SK-N-MC (cell line): ENCODE measurements at regions not wholly inside any gene's neighbourhood (a gene's known extent, or its start where the extent isn't known, plus 50 kb on each side); places are given as distances from the start of the nearest gene placed in this dataset.

Experiments
- DNase-seq: peaks from one replicate; pipeline ENCODE4 v3.0.0-alpha.2; 2011; ENCODE audit warnings: low read depth, low spot score
- H3K27ac ChIP-seq: fragments of 200-600 bp; sonication (generic); 2 replicates; pipeline ENCODE4 v1.5.1; 2016; ENCODE audit warnings: mixed run types
- H3K36me3 ChIP-seq: fragments of 200-600 bp; sonication (generic); 2 replicates; pipeline ENCODE4 v1.6.1; 2017; ENCODE audit warnings: antibody characterized with exemption, low read length, mixed read lengths; ENCODE audit not compliant: insufficient read depth
- H3K4me3 ChIP-seq: fragments of 200-600 bp; sonication (generic); 2 replicates; pipeline ENCODE4 v1.5.1; 2016
- H3K9ac ChIP-seq: fragments of 200-600 bp; sonication (generic); 2 replicates; pipeline ENCODE4 v1.8.0; 2017; ENCODE audit warnings: mixed run types, mixed read lengths; ENCODE audit not compliant: insufficient read length
- H3K9me3 ChIP-seq: fragments of 200-600 bp; sonication (generic); 2 replicates; pipeline ENCODE4 v1.6.1; 2017; ENCODE audit warnings: low read depth, mild to moderate bottlenecking, antibody characterized with exemption, low read length, moderate library complexity, mixed read lengths
- EZH2 ChIP-seq: fragments of 200-600 bp; sonication (generic); IDR thresholded peaks from one replicate; pipeline ENCODE4 v1.6.1; 2017; ENCODE audit warnings: antibody characterized with exemption
- FOXP2 ChIP-seq: optimal IDR thresholded peaks from 2 replicates; pipeline ENCODE3; 2011; ENCODE audit warnings: mild to moderate bottlenecking, moderate library complexity; ENCODE audit not compliant: insufficient read depth; ENCODE audit errors: extremely low read length, control extremely low read depth
- POLR2AphosphoS5 ChIP-seq: IDR thresholded peaks from 2 replicates; pipeline ENCODE4 v1.6.1; 2012; ENCODE audit warnings: mild to moderate bottlenecking, low read depth, low read length, borderline replicate concordance

- Histone ChIP-seq H3K36me3 (no peaks in the 10 kb centered on the region; the same call in 1 of the 2 replicates), H3K27ac (no peak overlapping the region), H3K9ac (no peak overlapping the region), H3K9me3 (no peaks in the 10 kb centered on the region), H3K4me3 (no peak overlapping the region)
- TF ChIP-seq EZH2, result no peak
- no peak for DNase-seq
These were observed 231.0 kb downstream of the GLI2 start for GRCh38 chr2:120966510-120967254.

- Histone ChIP-seq H3K4me3 (no peak overlapping the region), H3K27ac (no peak overlapping the region), H3K36me3 (no peaks in the 10 kb centered on the region; the same call in 1 of the 2 replicates), H3K9me3 (no peaks in the 10 kb centered on the region), H3K9ac (no peak overlapping the region)
- TF ChIP-seq POLR2AphosphoS5 (no peak), EZH2 (no peak), FOXP2 (no peak)
- no peak for DNase-seq
These were observed 232.8 kb downstream of the GLI2 start for GRCh38 chr2:120968307-120969015.

- TF ChIP-seq EZH2, result no peak
- no peak for TF ChIP-seq FOXP2
- DNase-seq, result no peak
- H3K4me3 ChIP-seq, result no peak overlapping the region
- no peak overlapping the region for H3K27ac ChIP-seq
- no peaks in the 10 kb centered on the region for H3K9me3 ChIP-seq
- no peak overlapping the region for H3K9ac ChIP-seq
- no peaks in the 10 kb centered on the region; the same call in 1 of the 2 replicates for H3K36me3 ChIP-seq
These were observed 234.1 kb downstream of the GLI2 start for GRCh38 chr2:120969613-120970355.

- no peak for TF ChIP-seq POLR2AphosphoS5
- no peak for TF ChIP-seq FOXP2
- no peak for TF ChIP-seq EZH2
- Histone ChIP-seq H3K9ac (no peak overlapping the region), H3K27ac (no peak overlapping the region), H3K4me3 (no peak overlapping the region), H3K9me3 (no peaks in the 10 kb centered on the region), H3K36me3 (no peaks in the 10 kb centered on the region; the same call in 1 of the 2 replicates)
- no peak for DNase-seq
These were observed 236.2 kb downstream of the GLI2 start for GRCh38 chr2:120971866-120972265.

GRCh38 chr2:120972286-120972685, 236.6 kb downstream of the GLI2 start:
- H3K9me3 ChIP-seq, result no peaks in the 10 kb centered on the region
- no peak for DNase-seq
- H3K4me3 ChIP-seq, result no peak overlapping the region
- TF ChIP-seq FOXP2 (no peak), EZH2 (no peak)
- no peaks in the 10 kb centered on the region; the same call in 1 of the 2 replicates for H3K36me3 ChIP-seq
- no peak overlapping the region for H3K9ac ChIP-seq
- H3K27ac ChIP-seq, result no peak overlapping the region

GRCh38 chr2:120973196-120973595, 237.5 kb downstream of the GLI2 start:
- no peaks in the 10 kb centered on the region; the same call in 1 of the 2 replicates for H3K36me3 ChIP-seq
- TF ChIP-seq POLR2AphosphoS5 (no peak), FOXP2 (no peak), EZH2 (no peak)
- no peak for DNase-seq

GRCh38 chr2:120974950-120975349, 239.3 kb downstream of the GLI2 start:
- Histone ChIP-seq H3K36me3 (peaks cover 3% of the 10 kb centered on the region; the same call in 1 of the 2 replicates), H3K27ac (no peak overlapping the region), H3K9me3 (no peaks in the 10 kb centered on the region), H3K9ac (no peak overlapping the region), H3K4me3 (no peak overlapping the region)
- TF ChIP-seq EZH2, result no peak
- DNase-seq, result no peak

More at GRCh38 chr2:120973196-120973595, 237.5 kb downstream of the GLI2 start:
- H3K4me3 ChIP-seq, result no peak overlapping the region
- H3K9ac ChIP-seq, result no peak overlapping the region
- no peaks in the 10 kb centered on the region for H3K9me3 ChIP-seq
- H3K27ac ChIP-seq, result no peak overlapping the region

GRCh38 chr2:120976501-120977307, 241.0 kb downstream of the GLI2 start:
- Histone ChIP-seq H3K9ac (no peak overlapping the region), H3K4me3 (no peak overlapping the region), H3K27ac (no peak overlapping the region), H3K36me3 (peaks cover 3% of the 10 kb centered on the region; the same call in 1 of the 2 replicates), H3K9me3 (no peaks in the 10 kb centered on the region)
- DNase-seq, result no peak
- no peak for TF ChIP-seq EZH2
